Stimulated activated naive CD8-positive, alpha-beta T cell treated with anti-CD3 and anti-CD28 coated beads, Interleukin-15, amount 100 ng/mL, for 72 hours (primary cell): ENCODE measurements at regions not wholly inside any gene's neighbourhood (a gene's known extent, or its start where the extent isn't known, plus 50 kb on each side); places are given as distances from the start of the nearest gene placed in this dataset.

Source experiments
- ATAC-seq: fragments of 150-1000 bp; cut with Tn5 transposase; 2 replicates; pipeline ENCODE4 v1.10.0; 2021; ENCODE audit warnings: mild to moderate bottlenecking, moderate library complexity
- DNase-seq, 2 donors: peaks; one replicate each; pipeline ENCODE4 v3.0.0; 2021 to 2022
- H3K27ac Mint-ChIP-seq, 2 donors: one replicate each; pipeline ENCODE4 v1.8.0; 2022; ENCODE audit warnings: mild to moderate bottlenecking in 2 of 2, mixed read lengths in 2 of 2, moderate library complexity in 2 of 2
- H3K27me3 Mint-ChIP-seq: one replicate; pipeline ENCODE4 v1.8.0; 2022; ENCODE audit warnings: mixed read lengths
- H3K4me1 Mint-ChIP-seq: one replicate; pipeline ENCODE4 v1.8.0; 2022; ENCODE audit warnings: mild to moderate bottlenecking, mixed read lengths
- H3K4me3 Mint-ChIP-seq, 2 donors: one replicate each; pipeline ENCODE4 v1.8.0; 2022; ENCODE audit warnings: mild to moderate bottlenecking in 2 of 2, mixed read lengths in 2 of 2, moderate library complexity in 1 of 2
- H3K9me3 Mint-ChIP-seq, 2 donors: one replicate each; pipeline ENCODE4 v1.8.0; 2022; ENCODE audit warnings: mixed read lengths in 2 of 2

DNA sequence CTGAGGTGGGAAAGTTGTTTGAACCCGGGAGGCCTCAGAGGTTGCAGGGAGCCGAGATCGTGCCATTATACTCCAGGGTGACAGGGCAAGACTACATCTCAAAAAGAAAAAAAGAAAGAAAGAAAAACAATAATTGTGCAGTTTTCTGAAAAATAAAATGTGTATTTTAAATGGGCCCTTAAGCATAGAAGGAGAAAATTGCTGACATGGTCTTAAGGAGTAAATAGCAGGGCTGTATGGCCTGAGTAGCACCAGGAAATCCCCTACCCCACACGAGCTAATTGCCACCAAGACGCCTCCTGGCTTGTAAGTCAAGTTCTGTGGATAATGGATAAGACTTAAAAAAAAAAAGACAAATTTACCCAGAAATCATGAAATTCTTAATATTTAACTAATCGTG, 271.4 kb upstream of the NCKAP5 start:
- Mint-ChIP-seq H3K27me3 (peaks cover under 1% of the 10 kb centered on the region), H3K27ac (peak overlapping the region in 1 of 2 donors; percentile 44), H3K4me1 (peaks cover 5% of the 10 kb centered on the region), H3K4me3 (no peak overlapping the region), H3K9me3 (no peaks in the 10 kb centered on the region)
- no peak for DNase-seq
- no peak for ATAC-seq

DNA sequence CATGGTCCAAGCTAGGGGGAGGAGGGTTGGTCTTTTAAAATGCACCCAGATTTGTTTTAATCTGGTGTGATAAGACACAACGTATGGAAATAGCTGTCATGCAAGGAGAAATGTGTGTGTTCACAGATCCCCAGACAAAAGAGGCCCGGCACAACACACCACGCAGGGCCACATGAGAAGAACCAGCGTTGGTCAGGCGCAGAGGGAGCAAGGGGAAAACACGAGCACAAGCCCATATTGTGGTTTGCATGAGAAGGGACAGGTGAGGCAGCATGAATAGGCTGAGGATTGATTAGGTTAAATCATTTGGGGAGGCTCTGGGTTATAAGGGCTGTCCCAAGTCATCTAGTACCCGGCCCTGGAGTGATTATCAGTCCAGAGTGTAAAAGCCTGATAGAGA, 272.5 kb upstream of the NCKAP5 start:
- ATAC-seq (no peak), DNase-seq (no peak)
- H3K9me3 Mint-ChIP-seq = no peaks in the 10 kb centered on the region
- peaks cover 7% of the 10 kb centered on the region for H3K27me3 Mint-ChIP-seq
- H3K27ac Mint-ChIP-seq = no peak overlapping the region
- no peak overlapping the region for H3K4me3 Mint-ChIP-seq
- H3K4me1 Mint-ChIP-seq = peaks cover 5% of the 10 kb centered on the region

GRCh38 chr2:133841900-133842299, 273.6 kb upstream of the NCKAP5 start:
- peaks cover 7% of the 10 kb centered on the region for H3K27me3 Mint-ChIP-seq
- H3K9me3 Mint-ChIP-seq = no peaks in the 10 kb centered on the region
- ATAC-seq = no peak
- DNase-seq = no peak
- H3K4me3 Mint-ChIP-seq = no peak overlapping the region
- H3K27ac Mint-ChIP-seq = no peak overlapping the region
- peaks cover 5% of the 10 kb centered on the region for H3K4me1 Mint-ChIP-seq

DNA sequence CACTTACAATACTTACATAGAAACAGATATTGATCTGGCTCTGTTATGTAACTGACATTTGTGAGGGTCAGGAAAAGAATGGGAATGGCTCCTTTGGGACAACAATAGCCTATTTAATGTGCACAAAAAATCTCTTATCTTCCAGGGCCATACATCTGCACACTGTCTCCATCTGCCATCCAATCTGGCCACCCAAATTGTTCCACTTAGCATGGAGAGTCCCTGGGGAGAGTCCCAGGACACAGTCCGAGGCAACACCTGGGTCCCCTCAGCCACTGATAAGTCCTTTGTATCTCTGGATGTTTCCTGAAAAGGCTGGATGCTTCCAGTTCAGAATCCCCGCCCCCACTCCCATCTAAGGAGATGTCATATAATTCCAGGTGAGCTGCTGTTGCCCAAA, 274.2 kb upstream of the NCKAP5 start:
- Mint-ChIP-seq H3K27me3 (peaks cover 9% of the 10 kb centered on the region), H3K4me3 (no peak overlapping the region), H3K9me3 (no peaks in the 10 kb centered on the region), H3K4me1 (peaks cover 5% of the 10 kb centered on the region), H3K27ac (peak overlapping the region in 1 of 2 donors; percentile 68)
- DNase-seq (no peak), ATAC-seq (no peak)

- Mint-ChIP-seq H3K9me3 (no peaks in the 10 kb centered on the region), H3K4me3 (no peak overlapping the region), H3K27ac (no peak overlapping the region), H3K27me3 (peaks cover 15% of the 10 kb centered on the region), H3K4me1 (peaks cover 5% of the 10 kb centered on the region)
- no peak for ATAC-seq
- no peak for DNase-seq
Measured at GRCh38 chr2:133843091-133843490, 274.8 kb upstream of the NCKAP5 start.

- Mint-ChIP-seq H3K4me1 (peaks cover 5% of the 10 kb centered on the region), H3K27ac (no peak overlapping the region), H3K27me3 (peaks cover 20% of the 10 kb centered on the region), H3K4me3 (no peak overlapping the region), H3K9me3 (no peaks in the 10 kb centered on the region)
- ATAC-seq (no peak), DNase-seq (no peak)
Measured at GRCh38 chr2:133843551-133843950, 275.3 kb upstream of the NCKAP5 start.

- Mint-ChIP-seq H3K27ac (no peak overlapping the region), H3K4me3 (no peak overlapping the region), H3K4me1 (peaks cover 5% of the 10 kb centered on the region), H3K9me3 (no peaks in the 10 kb centered on the region), H3K27me3 (peaks cover 20% of the 10 kb centered on the region)
- DNase-seq = peak; percentile 35 to 50
- ATAC-seq = peak; percentile 61
Measured at GRCh38 chr2:133844214-133844892, 276.1 kb upstream of the NCKAP5 start.

DNA sequence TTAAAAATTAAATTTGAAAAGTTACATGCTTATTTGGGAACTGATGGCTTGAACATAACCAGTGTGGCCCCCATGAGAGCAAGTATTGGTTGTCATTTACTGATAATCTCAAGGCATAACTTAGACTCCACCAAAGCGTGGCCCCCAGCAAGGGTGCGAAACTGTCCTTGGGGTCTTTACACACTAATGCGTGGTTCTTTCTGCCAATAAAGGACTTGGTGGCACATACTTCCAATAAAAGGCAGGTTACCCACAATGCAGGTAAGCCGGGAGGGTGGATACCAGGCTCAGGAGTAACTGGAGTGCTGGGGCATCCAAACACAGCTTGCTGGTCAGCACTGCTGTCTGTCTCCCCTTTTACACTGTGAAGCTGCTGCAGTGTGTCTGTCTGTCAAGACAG, 278.2 kb upstream of the NCKAP5 start:
- peaks cover 20% of the 10 kb centered on the region for H3K27me3 Mint-ChIP-seq
- H3K9me3 Mint-ChIP-seq = no peaks in the 10 kb centered on the region
- ATAC-seq (no peak), DNase-seq (no peak)
- no peak overlapping the region for H3K4me3 Mint-ChIP-seq
- no peak overlapping the region for H3K27ac Mint-ChIP-seq
- peaks cover 5% of the 10 kb centered on the region for H3K4me1 Mint-ChIP-seq

GRCh38 chr2:133847591-133847990, 279.3 kb upstream of the NCKAP5 start:
- no peak for ATAC-seq
- H3K9me3 Mint-ChIP-seq = no peaks in the 10 kb centered on the region
- H3K4me3 Mint-ChIP-seq = no peak overlapping the region
- H3K27ac Mint-ChIP-seq = no peak overlapping the region
- no peak for DNase-seq
- H3K27me3 Mint-ChIP-seq = peaks cover 20% of the 10 kb centered on the region
- H3K4me1 Mint-ChIP-seq = peaks cover 5% of the 10 kb centered on the region

DNA sequence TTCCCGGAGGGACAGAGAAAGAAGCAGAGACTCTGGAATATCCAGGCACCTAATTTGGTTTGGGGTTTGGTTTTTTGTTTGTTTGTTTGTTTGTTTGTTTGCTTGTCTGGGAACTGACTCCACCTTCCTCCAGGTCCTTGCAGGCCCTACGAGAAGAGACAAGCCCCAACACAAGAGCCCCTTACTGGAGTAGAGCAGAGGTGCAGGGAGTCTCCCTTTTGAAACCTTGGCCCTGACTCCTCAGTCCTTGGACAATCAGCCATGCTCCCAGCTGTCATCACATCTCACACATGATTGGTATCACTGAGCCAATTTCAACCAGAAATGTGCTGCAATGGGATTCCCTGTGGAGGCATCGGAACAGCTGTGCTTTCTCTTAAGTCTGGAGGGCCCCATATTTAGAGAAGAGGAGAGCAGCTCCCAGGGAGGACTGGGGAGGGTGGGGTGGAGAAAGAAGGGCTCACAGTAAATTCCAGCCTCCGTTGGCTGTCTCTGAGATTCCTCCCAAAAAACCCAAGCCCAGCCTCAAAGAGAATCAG, 279.9 kb upstream of the NCKAP5 start:
- DNase-seq (no peak), ATAC-seq (no peak)
- no peak overlapping the region for H3K27ac Mint-ChIP-seq
- no peak overlapping the region for H3K4me3 Mint-ChIP-seq
- peaks cover 20% of the 10 kb centered on the region for H3K27me3 Mint-ChIP-seq
- H3K4me1 Mint-ChIP-seq = peaks cover 5% of the 10 kb centered on the region
- H3K9me3 Mint-ChIP-seq = no peaks in the 10 kb centered on the region

GRCh38 chr2:133849341-133849740, 281.1 kb upstream of the NCKAP5 start:
- no peaks in the 10 kb centered on the region for H3K9me3 Mint-ChIP-seq
- no peak overlapping the region for H3K4me3 Mint-ChIP-seq
- DNase-seq = no peak
- H3K27ac Mint-ChIP-seq = no peak overlapping the region
- ATAC-seq = no peak
- H3K27me3 Mint-ChIP-seq = peaks cover 20% of the 10 kb centered on the region
- H3K4me1 Mint-ChIP-seq = peaks cover under 1% of the 10 kb centered on the region

GRCh38 chr2:133854603-133855200, 286.4 kb upstream of the NCKAP5 start:
- no peaks in the 10 kb centered on the region for H3K27me3 Mint-ChIP-seq
- DNase-seq = no peak
- no peaks in the 10 kb centered on the region for H3K4me1 Mint-ChIP-seq
- H3K9me3 Mint-ChIP-seq = no peaks in the 10 kb centered on the region
- ATAC-seq = no peak
- no peak overlapping the region for H3K4me3 Mint-ChIP-seq
- H3K27ac Mint-ChIP-seq = no peak overlapping the region

DNA sequence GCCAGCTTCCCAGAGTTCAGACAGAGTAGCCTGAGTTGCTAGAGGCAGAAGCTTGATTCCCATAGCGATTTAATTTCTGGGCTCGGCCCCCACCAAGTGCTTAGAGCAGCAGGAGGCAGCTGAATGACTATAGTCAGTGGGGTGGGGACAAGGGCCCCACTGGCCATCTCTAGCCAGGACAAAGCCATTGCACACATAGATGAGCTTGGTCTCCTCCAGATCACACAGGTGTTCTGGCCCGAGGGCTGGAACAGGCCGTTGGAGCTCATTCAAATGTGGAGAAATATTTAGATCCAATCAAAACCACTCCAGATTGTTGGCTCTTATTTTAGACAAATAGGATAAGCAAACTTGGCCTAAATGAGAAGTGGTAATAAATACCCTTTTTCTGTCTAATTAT, 287.3 kb upstream of the NCKAP5 start:
- ATAC-seq (no peak), DNase-seq (no peak)
- Mint-ChIP-seq H3K27ac (no peak overlapping the region), H3K27me3 (no peaks in the 10 kb centered on the region), H3K9me3 (no peaks in the 10 kb centered on the region), H3K4me3 (no peak overlapping the region), H3K4me1 (no peaks in the 10 kb centered on the region)

DNA sequence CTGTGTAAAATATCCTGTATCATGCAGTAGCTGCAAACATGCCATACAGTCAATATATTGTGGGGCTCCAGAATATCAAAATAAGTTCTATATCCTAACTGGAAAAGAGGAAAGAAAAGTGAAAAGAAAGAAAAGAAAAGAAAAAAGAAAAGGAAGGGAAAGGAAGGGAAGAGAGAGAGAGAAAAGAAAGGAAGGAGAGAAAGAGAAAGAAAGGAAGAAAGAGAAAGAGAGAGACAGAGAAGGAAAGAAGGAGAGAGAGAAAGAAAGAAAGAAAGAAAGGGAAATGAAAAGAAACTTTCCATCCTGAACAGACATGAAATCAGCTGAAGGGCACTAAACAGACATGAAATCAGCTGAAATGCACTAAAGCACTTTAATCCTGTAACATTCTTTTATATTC, 288.4 kb upstream of the NCKAP5 start:
- H3K27ac Mint-ChIP-seq = no peak overlapping the region
- no peaks in the 10 kb centered on the region for H3K4me1 Mint-ChIP-seq
- no peaks in the 10 kb centered on the region for H3K27me3 Mint-ChIP-seq
- H3K9me3 Mint-ChIP-seq = no peaks in the 10 kb centered on the region
- ATAC-seq (no peak), DNase-seq (no peak)
- no peak overlapping the region for H3K4me3 Mint-ChIP-seq

DNA sequence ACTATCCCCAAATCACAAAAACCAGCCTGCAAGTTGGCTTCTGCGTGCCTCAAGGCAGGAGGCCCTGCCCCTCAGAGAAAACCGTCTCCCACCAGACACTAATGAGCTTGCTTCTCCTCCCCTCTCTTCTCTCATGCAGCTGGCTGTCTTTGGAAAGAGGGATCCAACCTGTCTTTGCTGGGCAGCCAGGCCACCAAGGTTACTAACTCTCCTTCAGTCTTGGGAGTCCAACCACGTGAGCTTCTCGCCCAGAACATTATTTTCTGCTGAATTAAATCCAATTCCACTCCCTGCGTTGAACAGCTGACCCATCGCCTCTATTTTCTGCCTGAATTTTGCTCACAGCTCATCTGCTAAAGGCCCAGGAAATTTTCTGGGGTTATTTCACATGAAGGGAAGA, 291.3 kb upstream of the NCKAP5 start:
- Mint-ChIP-seq H3K4me1 (no peaks in the 10 kb centered on the region), H3K9me3 (no peaks in the 10 kb centered on the region), H3K27ac (no peak overlapping the region), H3K27me3 (peaks cover 19% of the 10 kb centered on the region), H3K4me3 (no peak overlapping the region)
- DNase-seq = no peak
- ATAC-seq = no peak

GRCh38 chr2:133862400-133862977, 294.2 kb upstream of the NCKAP5 start:
- no peak for DNase-seq
- Mint-ChIP-seq H3K27ac (no peak overlapping the region), H3K9me3 (no peaks in the 10 kb centered on the region), H3K27me3 (peaks cover 27% of the 10 kb centered on the region), H3K4me1 (no peaks in the 10 kb centered on the region), H3K4me3 (no peak overlapping the region)
- ATAC-seq = no peak
